ENCODE measurements at regions not wholly inside any gene's neighbourhood (a gene's known extent, or its start where the extent isn't known, plus 50 kb on each side); places are given as distances from the start of the nearest gene placed in this dataset.

- no peak for TF ChIP-seq CTCF (conservative IDR thresholded peaks at IDR 0.05; ENCODE audit: low read depth, low read length)
- TF ChIP-seq EZH2 (IDR thresholded peaks at IDR 0.05; ENCODE audit: borderline replicate concordance, low read depth, low read length, poor library complexity, severe bottlenecking) = no peak
- Histone ChIP-seq H3K4me3 (ENCODE audit: low read depth, low read length, poor library complexity, severe bottlenecking) (no peak overlapping the region), H3K27me3 (replicated peaks; ENCODE audit: insufficient read depth, low read depth, low read length, poor library complexity) (no peaks in the 10 kb centered on the region), H3K4me1 (ENCODE audit: insufficient read depth, low read length, poor library complexity, severe bottlenecking) (no peaks in the 10 kb centered on the region), H3K27ac (ENCODE audit: low read depth, low read length, poor library complexity, severe bottlenecking) (no peak overlapping the region), H3K9me3 (ENCODE audit: low read depth, low read length, poor library complexity, severe bottlenecking) (no peaks in the 10 kb centered on the region), H3K36me3 (ENCODE audit: insufficient read depth, low read length, poor library complexity, severe bottlenecking) (no peaks in the 10 kb centered on the region)
- intact Hi-C loops (cut with micrococcal nuclease; ENCODE audit: unreplicated experiment) = no loop called here
- POLR2A ChIA-PET (ENCODE audit: low non-redundant PET) = no interaction called here
- CTCF ChIA-PET = no interaction called here
- no TSS peak for BruUV-seq (replicated peaks)
- DNase-seq (ENCODE audit: low spot score) = no peak
Observed at GRCh38 chr1:59180735-59181134, 116.2 kb upstream of the FGGY start.

- BruUV-seq (replicated peaks) = no TSS peak
- no peak for DNase-seq (ENCODE audit: low spot score)
- Histone ChIP-seq H3K36me3 (ENCODE audit: insufficient read depth, low read length, poor library complexity, severe bottlenecking) (no peaks in the 10 kb centered on the region), H3K4me3 (ENCODE audit: low read depth, low read length, poor library complexity, severe bottlenecking) (no peak overlapping the region), H3K27me3 (replicated peaks; ENCODE audit: insufficient read depth, low read depth, low read length, poor library complexity) (no peaks in the 10 kb centered on the region), H3K9me3 (ENCODE audit: low read depth, low read length, poor library complexity, severe bottlenecking) (no peaks in the 10 kb centered on the region), H3K4me1 (ENCODE audit: insufficient read depth, low read length, poor library complexity, severe bottlenecking) (no peaks in the 10 kb centered on the region), H3K27ac (ENCODE audit: low read depth, low read length, poor library complexity, severe bottlenecking) (no peak overlapping the region)
- ChIA-PET CTCF (no interaction called here), POLR2A (ENCODE audit: low non-redundant PET) (no interaction called here)
- no peak for TF ChIP-seq EZH2 (IDR thresholded peaks at IDR 0.05; ENCODE audit: borderline replicate concordance, low read depth, low read length, poor library complexity, severe bottlenecking)
- TF ChIP-seq CTCF (conservative IDR thresholded peaks at IDR 0.05; ENCODE audit: low read depth, low read length) = no peak
- intact Hi-C loops (cut with micrococcal nuclease; ENCODE audit: unreplicated experiment) = no loop called here
Observed at GRCh38 chr1:59183749-59184317, 113.1 kb upstream of the FGGY start.

GRCh38 chr1:59184365-59184905 lies 112.5 kb upstream of the FGGY start:
- TF ChIP-seq CTCF (conservative IDR thresholded peaks at IDR 0.05; ENCODE audit: low read depth, low read length) = no peak
- TF ChIP-seq EZH2 (IDR thresholded peaks at IDR 0.05; ENCODE audit: borderline replicate concordance, low read depth, low read length, poor library complexity, severe bottlenecking) = no peak
- no peaks in the 10 kb centered on the region for H3K9me3 ChIP-seq (ENCODE audit: low read depth, low read length, poor library complexity, severe bottlenecking)
- no peaks in the 10 kb centered on the region for H3K4me1 ChIP-seq (ENCODE audit: insufficient read depth, low read length, poor library complexity, severe bottlenecking)
- no peaks in the 10 kb centered on the region for H3K36me3 ChIP-seq (ENCODE audit: insufficient read depth, low read length, poor library complexity, severe bottlenecking)
- H3K27ac ChIP-seq (ENCODE audit: low read depth, low read length, poor library complexity, severe bottlenecking) = no peak overlapping the region
- H3K27me3 ChIP-seq (replicated peaks; ENCODE audit: insufficient read depth, low read depth, low read length, poor library complexity) = no peaks in the 10 kb centered on the region
- intact Hi-C loops (cut with micrococcal nuclease; ENCODE audit: unreplicated experiment) = no loop called here
- POLR2A ChIA-PET (ENCODE audit: low non-redundant PET) = no interaction called here
- CTCF ChIA-PET = no interaction called here
- BruUV-seq (replicated peaks) = no TSS peak
- DNase-seq (ENCODE audit: low spot score) = no peak
- H3K4me3 ChIP-seq (ENCODE audit: low read depth, low read length, poor library complexity, severe bottlenecking) = no peak overlapping the region

Measured in A673 (cell line).